Effector CD4-positive, alpha-beta T cell (primary cell): ENCODE measurements at regions not wholly inside any gene's neighbourhood (a gene's known extent, or its start where the extent isn't known, plus 50 kb on each side); places are given as distances from the start of the nearest gene placed in this dataset.

Source experiments
- DNase-seq: peaks from one replicate; pipeline ENCODE4 v3.0.0-alpha.2; 2020

DNA sequence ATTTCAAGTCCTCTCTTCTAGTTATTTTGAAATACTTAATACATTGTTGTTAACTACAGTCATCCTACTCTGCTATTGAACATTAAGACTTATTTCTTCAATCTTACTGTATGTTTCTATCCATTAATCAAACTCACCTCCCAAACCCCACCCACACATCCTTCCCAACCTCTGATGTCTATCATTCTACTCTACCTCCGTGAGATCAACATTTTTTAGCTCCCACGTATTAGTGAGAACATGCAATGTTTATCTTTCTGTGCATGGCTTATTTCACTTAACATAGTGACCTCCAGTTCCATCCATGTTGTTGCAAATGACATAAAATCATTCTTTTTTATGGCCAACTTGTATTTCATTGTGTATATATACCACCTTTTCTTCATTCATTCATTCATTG, 236.6 kb upstream of the CTNNB1 start:
- no peak for DNase-seq

DNA sequence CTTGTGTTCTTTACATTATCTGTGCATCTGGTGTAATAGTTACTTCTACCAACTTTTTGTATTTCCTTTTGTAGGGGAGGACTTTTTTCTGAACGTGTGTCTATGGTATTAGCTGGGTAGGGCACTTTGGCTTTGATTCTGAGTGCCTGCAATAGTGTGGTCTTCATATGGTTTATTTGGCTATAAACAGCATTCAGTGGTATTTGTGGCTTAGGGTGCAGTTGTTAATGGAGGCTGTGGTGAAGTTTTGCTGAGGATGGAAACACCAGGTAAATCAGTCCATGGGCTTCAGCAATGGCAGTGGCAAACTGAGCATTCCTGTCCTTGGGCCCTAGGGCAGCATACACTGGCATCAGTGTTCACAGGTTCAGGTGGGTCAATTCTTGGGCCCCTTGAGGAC, 230.6 kb upstream of the CTNNB1 start:
- DNase-seq: no peak

GRCh38 chr3:40969341-40969740, 230.0 kb upstream of the CTNNB1 start:
- no peak for DNase-seq

DNA sequence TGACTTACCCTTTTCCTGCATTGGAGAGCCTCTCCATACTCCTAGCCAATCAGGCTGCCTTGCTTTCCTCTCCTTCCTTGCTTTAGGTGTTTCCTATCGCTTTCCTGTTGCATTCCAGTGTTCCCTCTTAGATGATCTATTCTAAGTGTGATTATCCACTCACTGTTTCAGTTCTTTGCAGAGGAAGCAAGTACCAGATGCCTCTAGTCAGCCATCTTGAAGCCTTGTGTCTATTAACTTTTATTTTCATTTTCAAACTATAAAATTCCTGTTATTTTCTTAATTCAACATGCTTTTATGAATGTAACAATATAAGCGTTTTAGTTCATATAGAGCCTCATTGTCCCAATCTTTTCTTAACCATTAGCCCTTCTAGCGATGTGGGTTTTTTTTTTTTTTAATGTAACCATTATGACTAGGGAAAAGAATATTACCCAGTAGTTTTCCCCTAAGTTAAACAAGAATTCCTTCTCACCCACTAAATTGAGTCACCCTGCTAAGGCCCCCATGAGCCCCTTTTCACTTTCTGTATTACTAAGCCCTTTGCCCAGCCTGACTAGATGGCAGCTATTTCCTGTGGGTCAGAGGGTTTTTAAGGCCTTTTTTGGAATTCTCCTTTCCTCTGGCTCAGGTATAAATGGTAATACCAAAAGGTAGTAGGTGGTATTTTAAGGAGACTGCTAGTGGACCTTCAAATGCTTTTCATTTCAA, 229.4 kb upstream of the CTNNB1 start:
- no peak for DNase-seq

DNA sequence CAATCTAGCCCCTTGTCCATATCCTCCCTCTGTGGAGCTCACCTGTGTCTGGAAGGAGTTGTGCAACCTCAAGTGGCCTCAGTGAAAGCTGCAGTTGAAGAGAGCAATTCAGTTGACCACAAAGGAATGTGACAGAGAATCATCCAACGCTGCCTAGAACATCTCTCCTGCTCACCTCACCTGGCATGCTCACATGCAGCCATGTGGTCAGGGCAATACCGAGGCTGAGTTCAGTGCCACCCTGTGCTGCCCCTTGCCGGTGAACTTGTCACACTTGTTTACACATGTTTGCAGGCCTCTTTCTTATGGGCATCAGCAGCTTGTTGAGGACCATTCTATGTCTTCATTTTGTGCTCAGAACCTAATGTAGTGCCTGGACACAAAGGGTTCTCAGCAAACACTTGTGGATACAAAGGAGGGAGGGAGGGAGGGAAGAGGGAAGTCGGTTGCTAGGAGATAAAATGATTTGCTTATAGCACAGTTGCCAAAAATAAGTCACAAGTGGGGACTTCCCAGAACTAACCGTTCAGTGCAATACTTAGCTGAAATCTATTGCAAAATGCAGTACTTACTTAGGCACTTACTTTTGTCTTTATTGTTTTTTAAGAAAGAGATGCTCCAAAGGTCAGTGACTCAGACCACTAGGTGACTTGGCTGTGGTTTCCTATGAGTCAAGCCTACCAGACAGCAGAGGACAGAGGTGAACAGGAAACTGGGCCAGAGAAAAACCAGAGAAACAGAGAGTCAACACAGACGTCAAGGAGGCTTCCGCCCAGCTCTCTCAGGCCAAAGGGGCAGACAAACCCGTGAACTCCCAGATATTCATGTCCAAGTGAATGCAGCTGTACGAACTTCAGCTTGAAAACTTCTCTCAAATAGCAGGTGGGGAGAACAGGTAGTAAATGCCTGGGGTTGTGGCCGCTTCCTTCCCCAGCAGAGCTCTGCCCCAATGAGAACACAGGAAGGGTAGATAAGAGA, 227.8 kb upstream of the CTNNB1 start:
- DNase-seq: no peak

- DNase-seq: no peak
Observed at GRCh38 chr3:40972350-40972749, 227.0 kb upstream of the CTNNB1 start.

GRCh38 chr3:40973141-40973540, 226.2 kb upstream of the CTNNB1 start:
- DNase-seq: no peak

- DNase-seq: no peak
Observed at GRCh38 chr3:40975711-40976121, 223.6 kb upstream of the CTNNB1 start.

DNA sequence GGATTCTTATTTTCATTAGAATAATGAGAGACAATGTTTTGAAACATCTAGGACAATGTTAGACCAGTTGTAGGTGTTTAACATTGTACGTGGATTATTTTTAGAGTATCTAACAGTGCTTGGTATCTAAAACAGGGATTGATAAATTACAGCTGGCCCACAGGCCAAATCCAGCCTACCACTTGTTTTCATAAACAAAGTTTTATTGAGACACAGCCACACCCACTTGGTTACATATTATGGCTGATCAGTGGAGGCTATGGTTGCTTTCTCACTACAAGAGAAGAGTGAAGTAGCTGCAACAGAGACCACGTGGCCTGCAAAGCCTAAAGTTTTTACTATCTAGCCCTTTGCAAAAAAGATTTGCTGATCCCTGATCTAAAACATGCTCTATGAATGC, 223.1 kb upstream of the CTNNB1 start:
- no peak for DNase-seq

- no peak for DNase-seq
Observed at GRCh38 chr3:40978442-40978841, 220.9 kb upstream of the CTNNB1 start.

DNA sequence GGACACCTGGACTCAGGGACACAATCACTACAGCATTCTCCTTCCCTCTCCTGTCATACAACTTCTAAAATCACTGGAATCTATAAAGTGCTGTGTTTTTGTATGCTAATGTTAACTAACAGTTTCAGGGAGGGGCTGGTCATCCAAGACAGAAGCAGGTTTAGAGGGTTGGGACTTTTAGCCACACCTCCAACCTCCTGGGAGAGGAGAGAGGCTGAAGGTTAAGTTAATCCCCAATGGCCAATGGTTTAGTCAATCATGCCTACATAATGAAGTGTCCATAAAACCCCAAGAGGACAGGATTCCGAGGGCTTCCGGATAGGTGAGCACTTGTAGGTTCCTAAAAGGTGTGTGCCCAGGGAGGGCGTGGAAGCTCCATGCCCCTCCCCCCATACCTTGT, 219.3 kb upstream of the CTNNB1 start:
- no peak for DNase-seq

DNA sequence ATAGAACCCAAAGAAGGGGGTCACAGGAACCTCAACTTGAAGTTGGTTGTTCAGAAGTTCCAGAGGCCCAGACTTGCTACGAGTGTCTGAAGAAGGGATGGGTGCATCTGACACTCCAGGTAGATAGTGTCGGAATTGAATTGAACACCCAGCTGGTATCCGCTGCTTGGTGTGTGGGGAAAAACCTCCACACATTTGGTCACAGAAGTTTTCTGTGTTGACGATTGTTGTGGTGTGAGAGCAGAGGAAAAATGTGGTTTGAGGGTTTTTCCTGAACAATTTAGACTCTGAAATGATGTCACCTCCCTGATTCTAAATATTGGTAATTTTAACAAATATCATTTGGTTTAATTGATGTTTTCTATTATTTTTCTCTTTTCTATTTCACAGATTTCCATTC, 218.8 kb upstream of the CTNNB1 start:
- no peak for DNase-seq

DNA sequence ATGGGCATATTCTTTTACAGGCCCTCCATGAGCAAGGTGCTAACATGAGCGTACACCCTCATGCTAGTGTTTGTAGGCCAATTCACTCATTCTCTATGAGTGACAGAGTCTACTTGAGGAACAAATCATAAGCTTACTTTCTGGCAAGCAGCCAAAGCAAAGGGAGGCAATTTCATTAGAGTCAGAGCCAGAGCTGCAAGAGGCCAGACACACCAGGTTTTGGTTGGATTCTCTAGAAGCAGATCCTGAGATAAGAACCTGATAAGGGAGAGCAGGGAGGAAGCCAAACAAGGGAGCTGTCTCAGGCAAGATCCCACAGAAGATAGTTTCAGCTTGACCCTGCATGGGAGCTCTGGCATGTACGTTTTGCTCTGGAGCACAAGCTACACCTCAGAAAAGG, 214.1 kb upstream of the CTNNB1 start:
- no peak for DNase-seq

DNA sequence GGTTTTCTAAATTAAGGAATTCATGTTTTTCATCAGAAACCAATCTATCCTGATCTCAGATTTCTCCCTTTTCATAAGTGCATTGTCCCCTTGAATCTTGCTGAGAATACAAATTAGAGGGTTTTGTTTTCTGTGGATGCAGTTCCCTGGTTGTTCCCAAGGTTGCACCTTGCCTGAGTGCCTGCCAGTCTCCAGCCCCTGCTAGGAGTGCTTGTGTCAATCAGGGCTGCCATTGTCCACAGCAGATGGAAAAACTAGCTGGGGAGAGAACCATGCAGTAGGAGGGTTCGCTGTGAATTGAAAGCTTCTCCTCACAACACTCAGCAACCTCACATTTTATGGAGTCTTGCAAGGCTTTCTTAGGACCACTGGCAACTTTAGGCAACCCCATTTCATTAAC, 210.8 kb upstream of the CTNNB1 start:
- DNase-seq: no peak

- DNase-seq: no peak
Observed at GRCh38 chr3:40989141-40990061, 209.9 kb upstream of the CTNNB1 start.

GRCh38 chr3:40990062-40990456, 209.2 kb upstream of the CTNNB1 start:
- no peak for DNase-seq

GRCh38 chr3:40992023-40992422, 207.3 kb upstream of the CTNNB1 start:
- no peak for DNase-seq

- no peak for DNase-seq
Observed at GRCh38 chr3:40994611-40995010, 204.7 kb upstream of the CTNNB1 start.

DNA sequence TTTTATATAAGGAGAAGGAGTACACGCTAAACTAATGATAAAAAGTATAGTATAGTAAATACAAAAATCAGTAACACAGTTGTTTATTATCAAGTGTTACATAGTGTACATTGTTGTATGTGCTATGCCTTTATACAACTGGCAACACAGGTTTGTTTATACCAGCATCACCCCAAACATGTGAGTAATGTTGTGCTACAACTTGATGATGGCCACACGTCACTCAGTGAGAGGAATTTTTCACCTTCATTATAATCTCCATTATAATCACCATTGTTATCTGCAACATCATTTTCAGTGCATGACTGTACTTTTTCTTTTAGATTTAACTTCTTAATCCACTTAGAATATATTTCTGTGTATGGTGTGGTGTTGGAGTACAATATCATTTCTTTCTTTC, 204.0 kb upstream of the CTNNB1 start:
- DNase-seq: no peak

- no peak for DNase-seq
Observed at GRCh38 chr3:40996382-40996781, 202.9 kb upstream of the CTNNB1 start.

GRCh38 chr3:40996827-40997710, 202.2 kb upstream of the CTNNB1 start:
- no peak for DNase-seq
